GM18868 (cell line): ENCODE measurements at regions not wholly inside any gene's neighbourhood (a gene's known extent, or its start where the extent isn't known, plus 50 kb on each side); places are given as distances from the start of the nearest gene placed in this dataset.
"Not testable (repeated sequence)": the region's sequence is repeated elsewhere in the genome, so short reads cannot be mapped to it uniquely, and the experiment has no call there.

ENCODE experiments used
- ATAC-seq: cut with Tn5 transposase; IDR thresholded peaks from one replicate; pipeline ENCODE4 v1.9.1; 2021; ENCODE audit warnings: mild to moderate bottlenecking, moderate library complexity; ENCODE audit not compliant: unreplicated experiment

- no peak for ATAC-seq
These were observed 486.4 kb upstream of the ADARB2 start for GRCh38 chr10:2223548-2224320.

DNA sequence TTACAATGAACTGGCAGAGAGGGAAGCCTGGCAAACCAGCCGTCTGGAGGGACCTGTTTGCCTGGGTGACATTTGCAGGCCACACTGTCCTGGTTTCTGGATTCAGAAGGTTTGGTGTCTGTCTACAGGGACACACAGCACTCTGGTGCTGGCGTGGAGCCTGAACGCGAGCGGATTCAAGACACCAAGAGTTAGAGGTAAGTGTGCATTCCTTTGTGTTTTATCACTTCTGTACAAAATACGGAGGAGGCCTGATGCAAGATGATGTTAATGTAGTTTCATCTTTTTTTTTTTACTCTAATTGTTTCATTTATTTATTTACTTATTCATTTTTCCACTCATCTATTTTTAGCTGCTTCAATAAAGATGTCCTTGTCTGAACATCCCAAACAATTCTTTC, 485.3 kb upstream of the ADARB2 start:
- ATAC-seq: no peak

DNA sequence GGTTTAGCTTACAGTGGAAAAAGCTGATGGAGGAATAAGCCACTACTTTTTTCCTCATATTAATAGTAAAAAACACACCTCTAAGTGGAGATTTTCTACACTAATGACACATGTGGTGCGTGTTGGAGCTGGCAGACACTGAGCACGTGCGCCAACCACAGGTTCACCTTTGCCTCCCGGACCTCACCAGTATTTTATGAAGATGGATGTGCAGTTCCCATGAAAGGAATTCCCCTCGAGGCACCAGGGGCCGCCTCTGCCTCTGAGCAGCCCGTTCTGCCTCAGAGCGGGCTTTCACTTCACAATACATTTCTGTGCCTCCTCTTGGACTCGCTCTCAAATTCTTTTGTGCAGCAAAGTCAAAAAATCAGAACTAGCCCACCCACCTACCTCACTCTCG, 477.5 kb upstream of the ADARB2 start:
- ATAC-seq: no peak

GRCh38 chr10:2214092-2214491, 476.8 kb upstream of the ADARB2 start:
- no peak for ATAC-seq

GRCh38 chr10:2212244-2212834, 475.0 kb upstream of the ADARB2 start:
- ATAC-seq: no peak

- ATAC-seq: no peak
These were observed 472.8 kb upstream of the ADARB2 start for GRCh38 chr10:2210088-2210487.

- no peak for ATAC-seq
These were observed 470.8 kb upstream of the ADARB2 start for GRCh38 chr10:2208106-2208505.

DNA sequence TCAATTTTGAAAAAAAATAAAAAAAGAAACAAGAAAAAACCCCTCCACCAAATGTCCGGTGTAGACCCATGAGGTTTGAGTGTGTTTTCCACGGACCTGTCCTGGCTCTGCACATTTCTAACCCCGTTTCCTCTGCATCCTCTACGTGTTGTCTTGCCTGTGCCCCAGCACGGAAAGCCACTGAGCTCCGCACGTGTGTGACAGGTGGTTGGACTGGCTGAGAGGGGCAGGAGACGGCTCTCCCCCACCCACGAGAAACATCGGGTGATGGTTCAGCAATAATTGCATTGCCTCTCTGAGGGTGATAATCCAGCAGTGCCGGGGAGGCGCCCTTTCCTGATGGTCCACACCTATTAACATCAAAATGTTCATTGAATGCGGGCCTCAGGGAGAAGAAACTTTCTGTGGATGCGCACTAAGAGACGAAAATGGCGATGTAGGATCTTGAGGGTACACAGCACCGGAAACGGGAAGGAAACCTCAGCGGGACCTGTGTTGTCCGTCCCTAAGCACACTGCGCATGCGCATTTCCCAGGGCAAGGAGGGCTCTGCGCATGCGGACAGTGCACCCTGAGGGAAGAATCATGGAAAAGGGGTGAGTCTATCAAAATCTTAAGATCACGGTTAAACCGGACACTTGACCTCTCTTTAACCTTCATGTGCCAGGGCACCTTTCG, 470.1 kb upstream of the ADARB2 start:
- no peak for ATAC-seq

GRCh38 chr10:2205406-2205805, 468.1 kb upstream of the ADARB2 start:
- ATAC-seq: no peak

GRCh38 chr10:2202401-2202800, 465.1 kb upstream of the ADARB2 start:
- ATAC-seq: no peak

- ATAC-seq: no peak
These were observed 464.3 kb upstream of the ADARB2 start for GRCh38 chr10:2201534-2202099.

GRCh38 chr10:2197663-2198062, 460.3 kb upstream of the ADARB2 start:
- ATAC-seq: no peak

DNA sequence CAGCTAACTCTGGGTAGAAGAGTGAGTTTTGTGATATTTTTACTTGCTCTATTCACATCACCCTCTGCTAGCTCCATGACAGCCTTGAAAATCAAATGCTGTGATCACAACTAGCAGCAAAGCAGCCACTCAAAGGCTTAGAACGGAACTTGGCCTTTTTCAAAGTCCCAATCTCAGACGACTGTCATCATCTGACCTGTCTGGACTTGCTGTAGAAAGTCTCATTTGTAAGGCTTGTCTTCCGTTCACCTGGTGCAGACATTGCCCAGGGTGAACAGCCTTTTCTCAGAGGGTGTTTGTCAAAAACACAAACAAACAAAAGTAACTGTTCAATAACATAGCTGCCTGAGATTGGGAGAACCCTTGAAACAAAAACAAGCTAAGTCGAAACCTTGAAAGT, 458.9 kb upstream of the ADARB2 start:
- no peak for ATAC-seq

DNA sequence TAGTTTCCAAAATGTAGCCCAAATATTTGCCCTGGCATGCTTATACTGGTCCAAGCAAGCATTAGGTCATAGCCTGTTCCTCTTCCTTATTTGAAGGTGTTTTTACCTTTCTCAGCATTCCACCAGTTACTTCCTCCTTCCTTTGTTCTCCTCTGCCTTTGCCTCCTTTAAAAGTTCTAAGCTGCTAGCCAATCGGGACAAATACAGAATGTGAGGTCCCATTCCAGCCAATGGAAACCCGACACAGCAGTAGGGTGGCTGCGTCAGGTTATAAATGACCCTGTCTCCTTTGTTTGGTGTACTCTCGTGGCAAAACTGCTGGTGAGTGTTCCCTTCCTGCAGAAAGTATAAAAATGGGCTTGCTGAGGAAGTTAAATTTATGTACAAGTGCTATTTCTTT, 452.0 kb upstream of the ADARB2 start:
- not testable (repeated sequence) for ATAC-seq

DNA sequence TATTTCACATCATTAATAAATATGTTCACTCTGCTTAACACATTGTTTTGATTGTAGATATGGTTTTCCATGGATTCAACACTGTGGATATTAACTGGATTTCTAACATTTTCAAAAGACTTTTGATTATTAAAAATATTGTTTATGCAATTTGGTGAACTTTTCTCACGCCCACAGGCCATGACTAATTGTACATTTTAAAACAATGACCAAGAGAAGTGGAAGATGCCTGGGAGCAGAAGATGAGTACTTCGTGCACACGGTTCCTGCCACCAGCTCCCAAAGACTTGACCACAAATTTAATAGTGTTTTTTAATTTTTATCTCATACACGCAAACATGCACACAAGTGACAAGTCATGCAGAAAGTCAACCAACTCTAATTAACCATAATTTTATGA, 451.0 kb upstream of the ADARB2 start:
- ATAC-seq: no peak

DNA sequence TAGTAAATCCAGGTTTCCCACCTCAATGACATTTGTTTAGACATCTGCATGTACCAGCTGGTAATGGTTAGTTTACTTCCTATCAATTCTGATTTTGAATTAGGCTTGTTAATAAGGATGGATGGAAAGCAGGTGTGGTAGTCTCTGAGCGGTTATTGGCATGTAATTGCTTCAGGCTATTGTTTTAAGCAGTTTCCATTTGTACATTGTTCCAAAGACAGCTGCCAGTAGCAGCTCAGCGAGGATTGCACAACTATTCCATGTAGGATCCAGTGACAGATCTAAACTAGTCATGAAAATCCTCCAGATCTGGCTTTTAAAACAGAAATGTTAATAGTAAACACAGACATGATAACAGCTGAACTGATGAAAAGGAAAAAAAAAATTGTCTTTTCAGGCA, 436.0 kb upstream of the ADARB2 start:
- no peak for ATAC-seq

GRCh38 chr10:2165771-2166460, 428.6 kb upstream of the ADARB2 start:
- ATAC-seq: no peak

DNA sequence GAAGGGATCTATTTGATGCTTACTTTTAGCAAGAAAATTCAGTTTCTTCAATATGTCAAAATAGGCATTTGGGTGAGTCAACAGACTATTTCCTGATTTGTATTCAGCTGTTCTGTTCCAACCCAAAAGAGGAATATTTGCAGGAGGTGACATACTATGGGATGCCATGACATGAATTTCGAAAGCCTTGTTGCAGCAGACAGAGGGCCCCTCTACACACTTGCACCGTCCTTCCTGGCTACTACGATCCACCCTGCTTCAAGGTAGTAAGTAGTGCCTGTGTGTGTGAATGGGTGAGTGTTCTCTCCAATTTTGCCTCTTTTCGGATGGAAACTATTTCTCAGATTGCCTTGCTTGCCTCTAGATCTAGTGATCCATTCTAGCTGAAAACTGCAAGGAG, 413.0 kb upstream of the ADARB2 start:
- no peak for ATAC-seq

DNA sequence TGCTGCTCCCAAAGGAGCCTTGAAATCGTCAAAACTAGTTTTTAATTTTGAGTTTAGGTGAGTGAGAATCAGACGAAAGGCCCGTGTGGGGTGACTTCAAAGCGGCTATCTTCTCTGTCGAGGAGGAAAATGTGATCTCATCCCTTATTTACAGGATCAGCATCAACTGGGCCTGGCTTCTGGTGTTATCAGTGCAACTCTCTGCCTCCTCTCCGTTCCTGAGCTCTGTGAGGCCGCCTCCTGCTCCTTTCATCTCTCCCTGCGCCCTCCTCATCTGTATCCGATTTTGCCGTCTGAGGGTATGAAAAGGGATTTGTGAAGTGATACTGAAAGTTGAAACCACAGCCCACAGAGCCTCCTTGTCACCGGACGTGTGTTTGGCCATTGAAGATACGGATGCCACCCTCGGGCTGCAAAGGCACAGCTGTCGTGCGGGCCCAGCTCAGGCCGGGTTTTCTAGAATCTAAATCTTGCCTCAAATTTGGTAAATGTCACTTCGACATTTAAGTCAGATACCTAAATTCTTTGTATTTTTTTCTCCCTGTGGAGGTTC, 408.7 kb upstream of the ADARB2 start:
- no peak for ATAC-seq

GRCh38 chr10:2145491-2145890, 408.2 kb upstream of the ADARB2 start:
- no peak for ATAC-seq

DNA sequence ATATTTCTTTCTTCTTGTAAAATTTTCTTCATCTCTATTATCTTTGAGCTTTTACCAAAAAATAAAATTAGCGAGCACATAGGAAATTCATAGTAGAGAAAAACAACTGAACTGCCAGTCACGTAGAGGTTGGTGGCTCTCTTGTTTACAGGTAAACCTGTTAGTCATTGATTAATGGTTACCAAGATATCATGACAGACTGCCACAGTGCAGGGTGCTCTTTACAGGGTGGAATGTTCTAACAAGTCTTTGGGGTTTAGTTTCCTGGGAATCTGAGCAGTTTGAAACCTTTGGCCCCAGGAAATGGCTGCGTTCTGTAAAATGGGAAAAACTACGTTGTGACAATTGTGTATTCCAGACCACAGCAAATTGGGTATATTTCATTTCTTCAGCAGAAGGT, 407.3 kb upstream of the ADARB2 start:
- ATAC-seq: no peak
